ENCODE measurements at regions not wholly inside any gene's neighbourhood (a gene's known extent, or its start where the extent isn't known, plus 50 kb on each side); places are given as distances from the start of the nearest gene placed in this dataset.

GRCh38 chr17:14959106-14959648 is 305.9 kb downstream of the PMP22 start:
- Histone ChIP-seq H3K4me1 (ENCODE audit: control insufficient read depth, insufficient read depth, low read depth, low read length) (no peaks in the 10 kb centered on the region), H3K14ac (ENCODE audit: low read length in 2 of 2) (no peak overlapping the region), H2BK5ac (ENCODE audit: low read depth, low read length, poor library complexity, severe bottlenecking) (no peak overlapping the region), H4K91ac (ENCODE audit: low read length) (no peak overlapping the region), H4K8ac (ENCODE audit: low read length) (no peak overlapping the region), H3K27ac (ENCODE audit: low read length, poor library complexity, severe bottlenecking) (no peak overlapping the region), H3K9ac (ENCODE audit: low read length) (no peak overlapping the region), H2BK15ac (ENCODE audit: low read depth, poor library complexity, severe bottlenecking) (no peak overlapping the region), H3K27me3 (ENCODE audit: control insufficient read depth in 1 of 2, insufficient read depth in 1 of 2, low read length in 2 of 2) (peaks cover 0 to 5% of the 10 kb centered on the region in 2 experiments), H3K9me3 (ENCODE audit: control insufficient read depth, low read length) (peaks cover 6% of the 10 kb centered on the region), H2AFZ (ENCODE audit: low read depth, low read length) (no peak overlapping the region), H3K79me1 (replicated peaks; ENCODE audit: low read length, poor library complexity, severe bottlenecking) (no peaks in the 10 kb centered on the region), H2AK5ac (ENCODE audit: low read length, severe bottlenecking) (no peak overlapping the region), H3K4ac (ENCODE audit: low read depth in 1 of 2, low read length in 2 of 2) (no peak overlapping the region), H3K36me3 (ENCODE audit: control insufficient read depth in 1 of 2, insufficient read depth in 2 of 2, low read depth in 1 of 2, low read length in 2 of 2) (no peaks in the 10 kb centered on the region), H2BK120ac (ENCODE audit: low read depth, low read length) (no peak overlapping the region), H3K18ac (ENCODE audit: low read depth in 1 of 2, low read length in 2 of 2) (no peak overlapping the region), H2BK12ac (ENCODE audit: low read length in 2 of 2) (no peak overlapping the region), H3K4me2 (ENCODE audit: low read length, poor library complexity, severe bottlenecking) (no peak overlapping the region), H3K4me3 (ENCODE audit: insufficient read depth in 1 of 2, low read depth in 1 of 2, low read length in 2 of 2) (no peak overlapping the region), H3K23ac (ENCODE audit: low read length in 2 of 2) (no peak overlapping the region)
- WGBS = 76% methylated on average over 2 of the region's 2 CpGs
- no peak for DNase-seq

GRCh38 chr17:14953405-14953804 is 311.7 kb downstream of the PMP22 start:
- no peak overlapping the region for H4K91ac ChIP-seq (ENCODE audit: low read length)
- no peak overlapping the region for H2BK120ac ChIP-seq (ENCODE audit: low read depth, low read length)
- no peaks in the 10 kb centered on the region for H3K36me3 ChIP-seq (ENCODE audit: control insufficient read depth in 1 of 2, insufficient read depth in 2 of 2, low read depth in 1 of 2, low read length in 2 of 2)
- WGBS = 88% methylated on average over 5 of the region's 5 CpGs
- no peaks in the 10 kb centered on the region for H3K79me1 ChIP-seq (replicated peaks; ENCODE audit: low read length, poor library complexity, severe bottlenecking)
- no peak overlapping the region for H4K8ac ChIP-seq (ENCODE audit: low read length)
- no peak overlapping the region for H3K4me3 ChIP-seq (ENCODE audit: insufficient read depth in 1 of 2, low read depth in 1 of 2, low read length in 2 of 2)
- H3K27me3 ChIP-seq (ENCODE audit: control insufficient read depth in 1 of 2, insufficient read depth in 1 of 2, low read length in 2 of 2) = peaks cover 0 to 8% of the 10 kb centered on the region in 2 experiments
- H2AK5ac ChIP-seq (ENCODE audit: low read length, severe bottlenecking) = no peak overlapping the region
- no peak overlapping the region for H2BK12ac ChIP-seq (ENCODE audit: low read length in 2 of 2)
- H3K9ac ChIP-seq (ENCODE audit: low read length) = no peak overlapping the region
- no peak overlapping the region for H3K27ac ChIP-seq (ENCODE audit: low read length, poor library complexity, severe bottlenecking)
- no peak overlapping the region for H2BK15ac ChIP-seq (ENCODE audit: low read depth, poor library complexity, severe bottlenecking)
- no peak overlapping the region for H2AFZ ChIP-seq (ENCODE audit: low read depth, low read length)
- no peak overlapping the region for H3K18ac ChIP-seq (ENCODE audit: low read depth in 1 of 2, low read length in 2 of 2)
- H3K4ac ChIP-seq (ENCODE audit: low read depth in 1 of 2, low read length in 2 of 2) = no peak overlapping the region
- H2BK5ac ChIP-seq (ENCODE audit: low read depth, low read length, poor library complexity, severe bottlenecking) = no peak overlapping the region
- H3K23ac ChIP-seq (ENCODE audit: low read length in 2 of 2) = no peak overlapping the region
- H3K4me2 ChIP-seq (ENCODE audit: low read length, poor library complexity, severe bottlenecking) = no peak overlapping the region
- peaks cover 3% of the 10 kb centered on the region for H3K9me3 ChIP-seq (ENCODE audit: control insufficient read depth, low read length)
- H3K4me1 ChIP-seq (ENCODE audit: control insufficient read depth, insufficient read depth, low read depth, low read length) = peaks cover 1% of the 10 kb centered on the region
- no peak overlapping the region for H3K14ac ChIP-seq (ENCODE audit: low read length in 2 of 2)
- no peak for DNase-seq

GRCh38 chr17:14950686-14951085 is 314.4 kb downstream of the PMP22 start:
- Histone ChIP-seq H3K14ac (ENCODE audit: low read length in 2 of 2) (no peak overlapping the region), H2BK15ac (ENCODE audit: low read depth, poor library complexity, severe bottlenecking) (no peak overlapping the region), H3K4me2 (ENCODE audit: low read length, poor library complexity, severe bottlenecking) (no peak overlapping the region), H3K4me3 (ENCODE audit: insufficient read depth in 1 of 2, low read depth in 1 of 2, low read length in 2 of 2) (no peak overlapping the region), H3K18ac (ENCODE audit: low read depth in 1 of 2, low read length in 2 of 2) (no peak overlapping the region), H2BK12ac (ENCODE audit: low read length in 2 of 2) (no peak overlapping the region), H2AFZ (ENCODE audit: low read depth, low read length) (no peak overlapping the region), H3K9ac (ENCODE audit: low read length) (no peak overlapping the region), H4K8ac (ENCODE audit: low read length) (no peak overlapping the region), H3K23ac (ENCODE audit: low read length in 2 of 2) (no peak overlapping the region), H3K36me3 (ENCODE audit: control insufficient read depth in 1 of 2, insufficient read depth in 2 of 2, low read depth in 1 of 2, low read length in 2 of 2) (no peaks in the 10 kb centered on the region), H3K27me3 (ENCODE audit: control insufficient read depth in 1 of 2, insufficient read depth in 1 of 2, low read length in 2 of 2) (peaks cover 0 to 8% of the 10 kb centered on the region in 2 experiments), H2BK5ac (ENCODE audit: low read depth, low read length, poor library complexity, severe bottlenecking) (no peak overlapping the region), H3K4me1 (ENCODE audit: control insufficient read depth, insufficient read depth, low read depth, low read length) (peaks cover 1% of the 10 kb centered on the region), H3K4ac (ENCODE audit: low read depth in 1 of 2, low read length in 2 of 2) (no peak overlapping the region), H3K27ac (ENCODE audit: low read length, poor library complexity, severe bottlenecking) (peak overlapping the region; percentile 28), H2AK5ac (ENCODE audit: low read length, severe bottlenecking) (no peak overlapping the region), H3K9me3 (ENCODE audit: control insufficient read depth, low read length) (no peaks in the 10 kb centered on the region), H3K79me1 (replicated peaks; ENCODE audit: low read length, poor library complexity, severe bottlenecking) (no peaks in the 10 kb centered on the region), H2BK120ac (ENCODE audit: low read depth, low read length) (no peak overlapping the region), H4K91ac (ENCODE audit: low read length) (no peak overlapping the region)
- 89% methylated on average over 1 of the region's 2 CpGs for WGBS
- DNase-seq = no peak

- H3K79me1 ChIP-seq (replicated peaks; ENCODE audit: low read length, poor library complexity, severe bottlenecking) = no peaks in the 10 kb centered on the region
- no peak overlapping the region for H2BK120ac ChIP-seq (ENCODE audit: low read depth, low read length)
- H3K9me3 ChIP-seq (ENCODE audit: control insufficient read depth, low read length) = no peaks in the 10 kb centered on the region
- H3K18ac ChIP-seq (ENCODE audit: low read depth in 1 of 2, low read length in 2 of 2) = no peak overlapping the region
- no peak overlapping the region for H2AK5ac ChIP-seq (ENCODE audit: low read length, severe bottlenecking)
- no peak overlapping the region for H3K9ac ChIP-seq (ENCODE audit: low read length)
- H3K4me1 ChIP-seq (ENCODE audit: control insufficient read depth, insufficient read depth, low read depth, low read length) = peaks cover 1% of the 10 kb centered on the region
- H4K8ac ChIP-seq (ENCODE audit: low read length) = no peak overlapping the region
- no peak overlapping the region for H2BK12ac ChIP-seq (ENCODE audit: low read length in 2 of 2)
- peaks cover 0 to 8% of the 10 kb centered on the region in 2 experiments for H3K27me3 ChIP-seq (ENCODE audit: control insufficient read depth in 1 of 2, insufficient read depth in 1 of 2, low read length in 2 of 2)
- no peaks in the 10 kb centered on the region for H3K36me3 ChIP-seq (ENCODE audit: control insufficient read depth in 1 of 2, insufficient read depth in 2 of 2, low read depth in 1 of 2, low read length in 2 of 2)
- H3K23ac ChIP-seq (ENCODE audit: low read length in 2 of 2) = no peak overlapping the region
- H2BK5ac ChIP-seq (ENCODE audit: low read depth, low read length, poor library complexity, severe bottlenecking) = no peak overlapping the region
- H3K4me3 ChIP-seq (ENCODE audit: insufficient read depth in 1 of 2, low read depth in 1 of 2, low read length in 2 of 2) = no peak overlapping the region
- no peak overlapping the region for H4K91ac ChIP-seq (ENCODE audit: low read length)
- no peak overlapping the region for H2BK15ac ChIP-seq (ENCODE audit: low read depth, poor library complexity, severe bottlenecking)
- no peak overlapping the region for H3K4me2 ChIP-seq (ENCODE audit: low read length, poor library complexity, severe bottlenecking)
- 37% methylated on average over 2 of the region's 3 CpGs for WGBS
- H3K14ac ChIP-seq (ENCODE audit: low read length in 2 of 2) = no peak overlapping the region
- H3K27ac ChIP-seq (ENCODE audit: low read length, poor library complexity, severe bottlenecking) = peak overlapping the region; percentile 16
- H3K4ac ChIP-seq (ENCODE audit: low read depth in 1 of 2, low read length in 2 of 2) = no peak overlapping the region
- no peak overlapping the region for H2AFZ ChIP-seq (ENCODE audit: low read depth, low read length)
- peak; percentile 47 for DNase-seq
Measured at GRCh38 chr17:14950216-14950615, 314.9 kb downstream of the PMP22 start.
